ENCODE measurements at regions not wholly inside any gene's neighbourhood (a gene's known extent, or its start where the extent isn't known, plus 50 kb on each side); places are given as distances from the start of the nearest gene placed in this dataset.

DNA sequence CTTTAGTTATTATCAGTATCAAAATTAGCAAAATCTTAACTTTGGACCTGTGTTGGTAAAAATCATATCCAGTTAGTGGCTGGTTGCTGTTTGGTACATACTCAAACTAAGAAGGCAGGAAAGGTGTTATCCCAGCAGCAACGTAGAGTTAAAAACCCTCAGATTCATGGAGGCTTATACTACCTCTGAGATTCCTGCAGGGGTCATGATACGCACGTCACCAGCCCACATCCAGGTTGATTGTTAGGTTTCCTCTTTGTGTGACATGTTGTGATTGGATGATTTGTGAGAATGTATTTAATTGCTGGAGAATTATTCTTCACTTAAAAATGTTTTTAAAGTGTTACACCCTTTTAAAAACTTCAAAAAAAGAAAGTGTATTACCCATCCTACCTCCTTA is 423.3 kb upstream of the ADGRL2 start (continued):
- TF ChIP-seq, protein P1, sequence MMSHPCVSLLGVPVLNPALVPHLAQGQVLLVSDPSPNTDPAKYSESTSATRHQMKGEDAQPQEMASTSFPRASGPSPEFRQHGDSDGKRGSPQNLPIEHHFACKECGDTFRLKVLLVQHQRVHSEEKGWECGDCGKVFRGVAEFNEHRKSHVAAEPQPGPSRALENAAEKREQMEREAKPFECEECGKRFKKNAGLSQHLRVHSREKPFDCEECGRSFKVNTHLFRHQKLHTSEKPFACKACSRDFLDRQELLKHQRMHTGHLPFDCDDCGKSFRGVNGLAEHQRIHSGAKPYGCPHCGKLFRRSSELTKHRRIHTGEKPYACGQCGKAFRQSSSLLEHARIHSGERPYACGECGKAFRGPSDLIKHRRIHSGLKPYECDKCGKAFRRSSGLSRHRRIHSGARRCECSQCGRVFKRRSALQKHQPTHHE (CRISPR knock-in tag; IDR thresholded peaks at IDR 0.05; ENCODE audit: borderline replicate concordance), result no peak

DNA sequence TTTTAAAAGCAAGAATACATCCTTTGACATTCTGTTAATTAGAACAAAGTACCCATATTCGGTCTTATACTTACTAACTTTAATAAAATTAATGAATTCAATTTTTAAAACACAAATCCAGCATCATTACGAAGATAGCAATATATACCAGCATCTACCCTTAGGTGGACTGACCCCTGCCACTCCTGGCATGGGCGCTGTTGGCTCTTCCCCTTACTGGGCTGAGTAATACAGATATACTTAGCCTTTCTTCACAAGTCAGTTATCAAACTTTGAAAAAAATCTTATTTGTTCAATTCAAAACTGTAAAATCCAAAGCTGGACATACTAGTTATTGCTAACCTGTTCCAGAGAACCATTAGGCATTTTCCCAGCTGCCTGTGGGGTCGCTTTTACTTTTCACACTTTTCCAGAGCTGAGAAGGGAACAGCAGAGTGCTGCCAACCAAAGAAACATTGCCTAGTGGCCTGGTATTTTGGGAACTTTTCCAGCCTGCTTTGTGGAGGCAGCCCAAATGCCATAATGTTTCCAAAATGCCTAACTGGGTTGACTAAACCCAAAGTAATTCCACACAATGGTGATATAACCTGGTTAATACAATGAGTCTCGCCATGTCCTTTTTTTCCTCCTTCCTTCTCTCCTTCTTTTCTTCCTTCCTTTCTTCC is 424.7 kb upstream of the ADGRL2 start:
- no peak overlapping the region for H3K27ac ChIP-seq (ENCODE audit: extremely low read length, insufficient read depth, low read length)
- no peak overlapping the region for H2AFZ ChIP-seq (ENCODE audit: low read length)
- WGBS (ENCODE audit: low lambda C conversion rate), result under 1% methylated on average over 5 of the region's 5 CpGs
- FAIRE-seq (no peak), DNase-seq (ENCODE audit: low spot score) (no peak), ATAC-seq (no peak)
- H3K4me1 ChIP-seq (ENCODE audit: insufficient read depth, low read length), result no peaks in the 10 kb centered on the region
- in situ Hi-C loops (cut with HindIII; ENCODE audit: extremely low pct_ligation_motif_present, low pct_unique_long_range_greater_than_20kb) (no loop called here), intact Hi-C loops (cut with micrococcal nuclease; ENCODE audit: unreplicated experiment) (no loop called here)
- no TSS peak for BruUV-seq (replicated peaks)
- H3K36me3 ChIP-seq (replicated peaks in 1 of 2; ENCODE audit: control insufficient read depth in 1 of 2, insufficient read depth in 2 of 2, low read length in 2 of 2), result no peaks in the 10 kb centered on the region
- no peaks in the 10 kb centered on the region for H3K79me2 ChIP-seq (ENCODE audit: insufficient read depth, low read length)
- ChIA-PET POLR2A (no interaction called here), CTCF (ENCODE audit: low intra/inter-chr PET ratio, low total read pairs) (no interaction called here)
- H3K9me3 ChIP-seq (ENCODE audit: low read length), result peaks cover 58% of the 10 kb centered on the region
- no peaks in the 10 kb centered on the region for H4K20me1 ChIP-seq (ENCODE audit: insufficient read depth, low read length)
- H3K9ac ChIP-seq (ENCODE audit: insufficient read depth, low read depth, low read length), result no peak overlapping the region
- no peak overlapping the region for H3K4me3 ChIP-seq (replicated peaks in 1 of 3; ENCODE audit: insufficient read depth in 1 of 3, low read depth in 2 of 3, low read length in 3 of 3)
- no peak overlapping the region for H3K4me2 ChIP-seq (ENCODE audit: low read depth, low read length)
- no peaks in the 10 kb centered on the region for H3K27me3 ChIP-seq (ENCODE audit: control insufficient read depth in 1 of 2, insufficient read depth in 2 of 2, low read length in 2 of 2)
- TF ChIP-seq TEF (CRISPR knock-in tag; IDR thresholded peaks at IDR 0.05) (no peak), NFATC3 (CRISPR knock-in tag; IDR thresholded peaks at IDR 0.05) (no peak), SP2 (CRISPR knock-in tag; IDR thresholded peaks at IDR 0.05) (no peak), ZNF75D (CRISPR knock-in tag; IDR thresholded peaks at IDR 0.05; ENCODE audit: borderline replicate concordance) (no peak), POGZ (CRISPR knock-in tag; IDR thresholded peaks at IDR 0.05) (no peak), FOXA3 (CRISPR knock-in tag; IDR thresholded peaks at IDR 0.05) (no peak), ZNF558 (CRISPR knock-in tag; IDR thresholded peaks at IDR 0.05; ENCODE audit: borderline replicate concordance) (no peak), RNF219 (CRISPR knock-in tag; IDR thresholded peaks at IDR 0.05) (no peak), E2F2 (CRISPR knock-in tag; IDR thresholded peaks at IDR 0.05; ENCODE audit: borderline replicate concordance) (no peak), SOX5 (CRISPR knock-in tag; IDR thresholded peaks at IDR 0.05; ENCODE audit: borderline replicate concordance) (no peak), RXRA (CRISPR knock-in tag; IDR thresholded peaks at IDR 0.05) (no peak)
- TF ChIP-seq, protein P2, sequence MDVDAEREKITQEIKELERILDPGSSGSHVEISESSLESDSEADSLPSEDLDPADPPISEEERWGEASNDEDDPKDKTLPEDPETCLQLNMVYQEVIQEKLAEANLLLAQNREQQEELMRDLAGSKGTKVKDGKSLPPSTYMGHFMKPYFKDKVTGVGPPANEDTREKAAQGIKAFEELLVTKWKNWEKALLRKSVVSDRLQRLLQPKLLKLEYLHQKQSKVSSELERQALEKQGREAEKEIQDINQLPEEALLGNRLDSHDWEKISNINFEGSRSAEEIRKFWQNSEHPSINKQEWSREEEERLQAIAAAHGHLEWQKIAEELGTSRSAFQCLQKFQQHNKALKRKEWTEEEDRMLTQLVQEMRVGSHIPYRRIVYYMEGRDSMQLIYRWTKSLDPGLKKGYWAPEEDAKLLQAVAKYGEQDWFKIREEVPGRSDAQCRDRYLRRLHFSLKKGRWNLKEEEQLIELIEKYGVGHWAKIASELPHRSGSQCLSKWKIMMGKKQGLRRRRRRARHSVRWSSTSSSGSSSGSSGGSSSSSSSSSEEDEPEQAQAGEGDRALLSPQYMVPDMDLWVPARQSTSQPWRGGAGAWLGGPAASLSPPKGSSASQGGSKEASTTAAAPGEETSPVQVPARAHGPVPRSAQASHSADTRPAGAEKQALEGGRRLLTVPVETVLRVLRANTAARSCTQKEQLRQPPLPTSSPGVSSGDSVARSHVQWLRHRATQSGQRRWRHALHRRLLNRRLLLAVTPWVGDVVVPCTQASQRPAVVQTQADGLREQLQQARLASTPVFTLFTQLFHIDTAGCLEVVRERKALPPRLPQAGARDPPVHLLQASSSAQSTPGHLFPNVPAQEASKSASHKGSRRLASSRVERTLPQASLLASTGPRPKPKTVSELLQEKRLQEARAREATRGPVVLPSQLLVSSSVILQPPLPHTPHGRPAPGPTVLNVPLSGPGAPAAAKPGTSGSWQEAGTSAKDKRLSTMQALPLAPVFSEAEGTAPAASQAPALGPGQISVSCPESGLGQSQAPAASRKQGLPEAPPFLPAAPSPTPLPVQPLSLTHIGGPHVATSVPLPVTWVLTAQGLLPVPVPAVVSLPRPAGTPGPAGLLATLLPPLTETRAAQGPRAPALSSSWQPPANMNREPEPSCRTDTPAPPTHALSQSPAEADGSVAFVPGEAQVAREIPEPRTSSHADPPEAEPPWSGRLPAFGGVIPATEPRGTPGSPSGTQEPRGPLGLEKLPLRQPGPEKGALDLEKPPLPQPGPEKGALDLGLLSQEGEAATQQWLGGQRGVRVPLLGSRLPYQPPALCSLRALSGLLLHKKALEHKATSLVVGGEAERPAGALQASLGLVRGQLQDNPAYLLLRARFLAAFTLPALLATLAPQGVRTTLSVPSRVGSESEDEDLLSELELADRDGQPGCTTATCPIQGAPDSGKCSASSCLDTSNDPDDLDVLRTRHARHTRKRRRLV (CRISPR knock-in tag; IDR thresholded peaks at IDR 0.05), result no peak

Measured in HepG2 (cell line).